ENCODE measurements at regions not wholly inside any gene's neighbourhood (a gene's known extent, or its start where the extent isn't known, plus 50 kb on each side); places are given as distances from the start of the nearest gene placed in this dataset.

DNA sequence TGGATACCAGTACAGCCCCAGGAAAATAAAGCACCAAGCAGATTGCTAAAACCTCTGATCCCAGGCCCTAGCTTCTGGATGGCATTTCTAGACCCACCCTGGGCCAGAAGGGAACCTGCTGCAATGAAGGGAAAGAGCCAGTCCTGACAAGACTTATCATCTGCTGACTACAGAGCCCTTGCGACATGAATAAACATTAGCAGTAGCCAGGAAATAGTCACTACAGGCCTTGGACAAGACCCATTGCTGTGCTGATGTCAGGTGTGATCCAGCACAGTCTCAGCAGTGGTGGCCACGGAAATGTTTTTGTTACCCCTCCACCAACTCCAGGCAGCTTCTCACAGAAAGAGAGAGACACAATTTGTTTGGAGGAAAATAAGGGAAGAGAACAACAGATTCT lies 399.3 kb downstream of the HAO1 start:
- TF ChIP-seq, protein P1, sequence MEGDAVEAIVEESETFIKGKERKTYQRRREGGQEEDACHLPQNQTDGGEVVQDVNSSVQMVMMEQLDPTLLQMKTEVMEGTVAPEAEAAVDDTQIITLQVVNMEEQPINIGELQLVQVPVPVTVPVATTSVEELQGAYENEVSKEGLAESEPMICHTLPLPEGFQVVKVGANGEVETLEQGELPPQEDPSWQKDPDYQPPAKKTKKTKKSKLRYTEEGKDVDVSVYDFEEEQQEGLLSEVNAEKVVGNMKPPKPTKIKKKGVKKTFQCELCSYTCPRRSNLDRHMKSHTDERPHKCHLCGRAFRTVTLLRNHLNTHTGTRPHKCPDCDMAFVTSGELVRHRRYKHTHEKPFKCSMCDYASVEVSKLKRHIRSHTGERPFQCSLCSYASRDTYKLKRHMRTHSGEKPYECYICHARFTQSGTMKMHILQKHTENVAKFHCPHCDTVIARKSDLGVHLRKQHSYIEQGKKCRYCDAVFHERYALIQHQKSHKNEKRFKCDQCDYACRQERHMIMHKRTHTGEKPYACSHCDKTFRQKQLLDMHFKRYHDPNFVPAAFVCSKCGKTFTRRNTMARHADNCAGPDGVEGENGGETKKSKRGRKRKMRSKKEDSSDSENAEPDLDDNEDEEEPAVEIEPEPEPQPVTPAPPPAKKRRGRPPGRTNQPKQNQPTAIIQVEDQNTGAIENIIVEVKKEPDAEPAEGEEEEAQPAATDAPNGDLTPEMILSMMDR (IDR thresholded peaks at IDR 0.05 in 4 of 5, conservative IDR thresholded peaks at IDR 0.05 in 1 of 5), result no peak
- no peak for TF ChIP-seq POLR2A (IDR thresholded peaks at IDR 0.05)
